ENCODE measurements at regions not wholly inside any gene's neighbourhood (a gene's known extent, or its start where the extent isn't known, plus 50 kb on each side); places are given as distances from the start of the nearest gene placed in this dataset.
A peak's percentile ranks its signal among the peaks of the same experiment; 100 is the strongest.
"Not testable (repeated sequence)": the region's sequence is repeated elsewhere in the genome, so short reads cannot be mapped to it uniquely, and the experiment has no call there.

GRCh38 chr2:208608122-208608835 is 201.7 kb downstream of the PTH2R start:
- no peak for DNase-seq (ENCODE audit: low read depth)

GRCh38 chr2:208609166-208609804 is 202.7 kb downstream of the PTH2R start:
- DNase-seq (ENCODE audit: low read depth): no peak

- DNase-seq (ENCODE audit: low read depth): not testable (repeated sequence)
Measured at GRCh38 chr2:208615675-208616074, 209.1 kb downstream of the PTH2R start.

- no peak for DNase-seq (ENCODE audit: low read depth)
Measured at GRCh38 chr2:208618220-208618619, 211.6 kb downstream of the PTH2R start.

- no peak for DNase-seq (ENCODE audit: low read depth)
Measured at GRCh38 chr2:208619993-208620392, 213.4 kb downstream of the PTH2R start.

- no peak for DNase-seq (ENCODE audit: low read depth)
Measured at GRCh38 chr2:208620487-208620978, 213.9 kb downstream of the PTH2R start.

- no peak for DNase-seq (ENCODE audit: low read depth)
Measured at GRCh38 chr2:208627110-208627884, 220.7 kb downstream of the PTH2R start.

GRCh38 chr2:208627916-208628315 is 221.3 kb downstream of the PTH2R start:
- no peak for DNase-seq (ENCODE audit: low read depth)

GRCh38 chr2:208638059-208638458 is 231.5 kb downstream of the PTH2R start:
- DNase-seq (ENCODE audit: low read depth): peak; percentile 13

GRCh38 chr2:208642125-208642779 is 235.7 kb downstream of the PTH2R start:
- DNase-seq (ENCODE audit: low read depth): no peak

- no peak for DNase-seq (ENCODE audit: low read depth)
Measured at GRCh38 chr2:208643145-208643544, 236.6 kb downstream of the PTH2R start.

- DNase-seq (ENCODE audit: low read depth): no peak
Measured at GRCh38 chr2:208645226-208645625, 238.6 kb downstream of the PTH2R start.

GRCh38 chr2:208648368-208648767 is 241.8 kb downstream of the PTH2R start:
- no peak for DNase-seq (ENCODE audit: low read depth)

- no peak for DNase-seq (ENCODE audit: low read depth)
Measured at GRCh38 chr2:208653383-208653782, 246.8 kb downstream of the PTH2R start.

- DNase-seq (ENCODE audit: low read depth): no peak
Measured at GRCh38 chr2:208654056-208654455, 247.5 kb downstream of the PTH2R start.

- no peak for DNase-seq (ENCODE audit: low read depth)
Measured at GRCh38 chr2:208657468-208657867, 250.9 kb downstream of the PTH2R start.

- no peak for DNase-seq (ENCODE audit: low read depth)
Measured at GRCh38 chr2:208669394-208669793, 262.8 kb downstream of the PTH2R start.

GRCh38 chr2:208671284-208671683 is 264.7 kb downstream of the PTH2R start:
- DNase-seq (ENCODE audit: low read depth): no peak

GRCh38 chr2:208671886-208672680 is 265.5 kb downstream of the PTH2R start:
- no peak for DNase-seq (ENCODE audit: low read depth)

GRCh38 chr2:208673631-208674030 is 267.0 kb downstream of the PTH2R start:
- DNase-seq (ENCODE audit: low read depth): no peak

GRCh38 chr2:208674919-208675318 is 268.3 kb downstream of the PTH2R start:
- DNase-seq (ENCODE audit: low read depth): no peak

All from HT1080 (cell line).